ENCODE measurements at regions not wholly inside any gene's neighbourhood (a gene's known extent, or its start where the extent isn't known, plus 50 kb on each side); places are given as distances from the start of the nearest gene placed in this dataset.

DNA sequence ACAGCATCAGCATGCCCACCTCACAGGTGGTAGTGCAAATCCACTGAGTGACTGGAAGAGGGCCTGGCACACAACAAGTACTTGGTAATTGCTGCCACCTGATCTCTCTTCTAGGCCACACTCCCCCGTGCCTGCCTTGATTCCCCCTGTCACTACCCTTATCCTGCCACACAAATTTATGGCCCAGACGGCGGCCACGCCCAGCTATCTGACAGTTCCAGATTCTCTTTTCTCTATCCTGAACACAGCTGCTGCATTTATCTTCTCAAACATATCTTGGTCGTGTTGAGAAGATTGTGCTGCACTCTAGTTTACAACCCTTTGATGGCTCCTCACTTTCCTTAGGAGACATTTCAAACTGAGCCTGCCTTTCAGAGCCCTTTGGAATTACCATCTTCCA is 585.2 kb downstream of the NTRK3 start:
- no peaks in the 10 kb centered on the region for H3K4me1 ChIP-seq (ENCODE audit: control insufficient read depth, insufficient read depth, low read length)
- H3K4me3 ChIP-seq (ENCODE audit: low read depth, low read length) = no peak overlapping the region
- H3K27ac ChIP-seq (ENCODE audit: extremely low read depth, low read depth, low read length) = no peak overlapping the region
- ChIA-PET POLR2A (no interaction called here), CTCF (interaction anchor here (0.9 to 1.1 kb wide), 3 partner anchors 9 to 604 kb away, joined by 3 to 4 read pairs (median 3); no protein-coding TSS in a partner anchor)
- no peaks in the 10 kb centered on the region for H3K9me3 ChIP-seq (ENCODE audit: control insufficient read depth, insufficient read depth, low read depth, low read length)
- TF ChIP-seq, protein P1, sequence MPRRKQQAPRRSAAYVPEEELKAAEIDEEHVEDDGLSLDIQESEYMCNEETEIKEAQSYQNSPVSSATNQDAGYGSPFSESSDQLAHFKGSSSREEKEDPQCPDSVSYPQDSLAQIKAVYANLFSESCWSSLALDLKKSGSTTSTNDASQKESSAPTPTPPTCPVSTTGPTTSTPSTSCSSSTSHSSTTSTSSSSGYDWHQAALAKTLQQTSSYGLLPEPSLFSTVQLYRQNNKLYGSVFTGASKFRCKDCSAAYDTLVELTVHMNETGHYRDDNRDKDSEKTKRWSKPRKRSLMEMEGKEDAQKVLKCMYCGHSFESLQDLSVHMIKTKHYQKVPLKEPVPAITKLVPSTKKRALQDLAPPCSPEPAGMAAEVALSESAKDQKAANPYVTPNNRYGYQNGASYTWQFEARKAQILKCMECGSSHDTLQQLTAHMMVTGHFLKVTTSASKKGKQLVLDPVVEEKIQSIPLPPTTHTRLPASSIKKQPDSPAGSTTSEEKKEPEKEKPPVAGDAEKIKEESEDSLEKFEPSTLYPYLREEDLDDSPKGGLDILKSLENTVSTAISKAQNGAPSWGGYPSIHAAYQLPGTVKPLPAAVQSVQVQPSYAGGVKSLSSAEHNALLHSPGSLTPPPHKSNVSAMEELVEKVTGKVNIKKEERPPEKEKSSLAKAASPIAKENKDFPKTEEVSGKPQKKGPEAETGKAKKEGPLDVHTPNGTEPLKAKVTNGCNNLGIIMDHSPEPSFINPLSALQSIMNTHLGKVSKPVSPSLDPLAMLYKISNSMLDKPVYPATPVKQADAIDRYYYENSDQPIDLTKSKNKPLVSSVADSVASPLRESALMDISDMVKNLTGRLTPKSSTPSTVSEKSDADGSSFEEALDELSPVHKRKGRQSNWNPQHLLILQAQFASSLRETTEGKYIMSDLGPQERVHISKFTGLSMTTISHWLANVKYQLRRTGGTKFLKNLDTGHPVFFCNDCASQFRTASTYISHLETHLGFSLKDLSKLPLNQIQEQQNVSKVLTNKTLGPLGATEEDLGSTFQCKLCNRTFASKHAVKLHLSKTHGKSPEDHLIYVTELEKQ (tag by site-specific recombination; IDR thresholded peaks at IDR 0.05; ENCODE audit: borderline replicate concordance) = no peak
- TF ChIP-seq ZNF530 (tag by site-specific recombination; IDR thresholded peaks at IDR 0.05; ENCODE audit: low read depth) (no peak), ZNF571 (tag by site-specific recombination; IDR thresholded peaks at IDR 0.05) (no peak), GLIS2 (tag by site-specific recombination; IDR thresholded peaks at IDR 0.05) (no peak), MEIS1 (CRISPR knock-in tag; IDR thresholded peaks at IDR 0.05; ENCODE audit: borderline replicate concordance) (no peak), ZNF426 (tag by site-specific recombination; IDR thresholded peaks at IDR 0.05) (no peak), ZNF112 (tag by site-specific recombination; IDR thresholded peaks at IDR 0.05) (no peak), ZNF121 (tag by site-specific recombination; IDR thresholded peaks at IDR 0.05) (no peak), ZNF248 (tag by site-specific recombination; IDR thresholded peaks at IDR 0.05) (no peak), ZNF785 (tag by site-specific recombination; IDR thresholded peaks at IDR 0.05) (no peak), KLF10 (tag by site-specific recombination; IDR thresholded peaks at IDR 0.05) (no peak), ZBTB1 (tag by site-specific recombination; IDR thresholded peaks at IDR 0.05) (no peak), ZNF449 (tag by site-specific recombination; IDR thresholded peaks at IDR 0.05) (no peak), YY2 (tag by site-specific recombination; IDR thresholded peaks at IDR 0.05) (no peak), EGR2 (tag by site-specific recombination; IDR thresholded peaks at IDR 0.05; ENCODE audit: low read depth) (no peak)
- TF ChIP-seq, protein P2, sequence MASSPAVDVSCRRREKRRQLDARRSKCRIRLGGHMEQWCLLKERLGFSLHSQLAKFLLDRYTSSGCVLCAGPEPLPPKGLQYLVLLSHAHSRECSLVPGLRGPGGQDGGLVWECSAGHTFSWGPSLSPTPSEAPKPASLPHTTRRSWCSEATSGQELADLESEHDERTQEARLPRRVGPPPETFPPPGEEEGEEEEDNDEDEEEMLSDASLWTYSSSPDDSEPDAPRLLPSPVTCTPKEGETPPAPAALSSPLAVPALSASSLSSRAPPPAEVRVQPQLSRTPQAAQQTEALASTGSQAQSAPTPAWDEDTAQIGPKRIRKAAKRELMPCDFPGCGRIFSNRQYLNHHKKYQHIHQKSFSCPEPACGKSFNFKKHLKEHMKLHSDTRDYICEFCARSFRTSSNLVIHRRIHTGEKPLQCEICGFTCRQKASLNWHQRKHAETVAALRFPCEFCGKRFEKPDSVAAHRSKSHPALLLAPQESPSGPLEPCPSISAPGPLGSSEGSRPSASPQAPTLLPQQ (tag by site-specific recombination; IDR thresholded peaks at IDR 0.05) = no peak
- no peaks in the 10 kb centered on the region for H3K36me3 ChIP-seq (ENCODE audit: control insufficient read depth in 2 of 2, insufficient read depth in 1 of 2, low read length in 2 of 2)

- ChIA-PET POLR2A (no interaction called here), CTCF (interaction anchor here (0.6 to 0.7 kb wide), 2 partner anchors 49 to 577 kb away, joined by 3 read pairs; no protein-coding TSS in a partner anchor)
- TF ChIP-seq ZNF639 (tag by site-specific recombination; IDR thresholded peaks at IDR 0.05) (no peak), ZNF785 (tag by site-specific recombination; IDR thresholded peaks at IDR 0.05) (no peak), MZF1 (tag by site-specific recombination; IDR thresholded peaks at IDR 0.05; ENCODE audit: borderline replicate concordance) (no peak), ELK4 (IDR thresholded peaks at IDR 0.05; ENCODE audit: borderline replicate concordance, low read depth, low read length) (no peak), ZNF473 (tag by site-specific recombination; IDR thresholded peaks at IDR 0.05) (no peak)
- TF ChIP-seq, protein P1 (tag by site-specific recombination; IDR thresholded peaks at IDR 0.05; ENCODE audit: borderline replicate concordance) = no peak
- TF ChIP-seq, protein P3, sequence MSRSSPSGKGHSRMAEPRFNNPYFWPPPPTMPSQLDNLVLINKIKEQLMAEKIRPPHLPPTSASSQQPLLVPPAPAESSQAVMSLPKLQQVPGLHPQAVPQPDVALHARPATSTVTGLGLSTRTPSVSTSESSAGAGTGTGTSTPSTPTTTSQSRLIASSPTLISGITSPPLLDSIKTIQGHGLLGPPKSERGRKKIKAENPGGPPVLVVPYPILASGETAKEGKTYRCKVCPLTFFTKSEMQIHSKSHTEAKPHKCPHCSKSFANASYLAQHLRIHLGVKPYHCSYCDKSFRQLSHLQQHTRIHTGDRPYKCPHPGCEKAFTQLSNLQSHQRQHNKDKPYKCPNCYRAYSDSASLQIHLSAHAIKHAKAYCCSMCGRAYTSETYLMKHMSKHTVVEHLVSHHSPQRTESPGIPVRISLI (tag by site-specific recombination; IDR thresholded peaks at IDR 0.05) = no peak
Observed at GRCh38 chr15:87669846-87670245, 586.7 kb downstream of the NTRK3 start.

More at GRCh38 chr15:87669846-87670245, 586.7 kb downstream of the NTRK3 start:
- Histone ChIP-seq H3K9me3 (ENCODE audit: control insufficient read depth, insufficient read depth, low read depth, low read length) (no peaks in the 10 kb centered on the region), H3K4me1 (ENCODE audit: control insufficient read depth, insufficient read depth, low read length) (no peaks in the 10 kb centered on the region), H3K4me3 (ENCODE audit: low read depth, low read length) (no peak overlapping the region), H3K27ac (ENCODE audit: extremely low read depth, low read depth, low read length) (no peak overlapping the region), H3K36me3 (ENCODE audit: control insufficient read depth in 2 of 2, insufficient read depth in 1 of 2, low read length in 2 of 2) (no peaks in the 10 kb centered on the region)
